ENCODE measurements at regions not wholly inside any gene's neighbourhood (a gene's known extent, or its start where the extent isn't known, plus 50 kb on each side); places are given as distances from the start of the nearest gene placed in this dataset.
A peak's percentile ranks its signal among the peaks of the same experiment; 100 is the strongest.

DNA sequence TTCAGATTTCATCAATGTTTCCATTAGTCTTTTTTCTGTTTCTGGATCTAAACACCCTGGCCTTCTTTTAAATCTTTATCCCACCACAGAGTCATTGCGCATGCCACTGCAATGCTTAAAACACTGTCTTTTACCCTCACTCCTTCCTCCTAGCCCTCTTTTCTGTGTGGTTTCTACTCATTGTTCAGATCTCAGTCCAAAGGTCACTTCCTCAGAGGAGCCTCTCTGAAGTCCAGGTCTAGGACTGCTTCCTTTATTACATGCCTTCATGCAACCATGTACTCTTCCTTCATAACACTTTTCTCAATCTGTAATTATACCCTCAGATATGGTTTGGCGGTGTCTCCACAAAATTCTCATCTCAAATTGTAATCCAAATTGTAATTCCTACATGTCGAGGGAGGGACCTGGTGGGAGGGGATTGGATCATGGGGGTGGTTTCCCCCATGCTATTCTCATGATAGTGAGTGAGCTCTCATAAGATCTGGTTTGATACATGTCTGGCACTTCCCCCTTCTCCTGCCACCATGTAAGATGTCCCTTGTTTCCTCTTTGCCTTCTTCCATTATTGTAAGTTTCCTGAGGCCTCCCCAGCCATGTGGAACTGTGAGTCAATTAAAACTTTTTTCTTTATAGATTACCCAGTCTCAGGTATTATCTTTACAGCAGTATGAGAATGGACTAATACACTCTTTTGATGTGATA lies 808.9 kb downstream of the DIAPH3 start:
- Mint-ChIP-seq H3K4me1 (no peaks in the 10 kb centered on the region), H3K36me3 (no peaks in the 10 kb centered on the region), H3K27ac (no peak overlapping the region), H3K27me3 (ENCODE audit: low read depth in 3 of 3) (peaks cover 0 to 4% (median 2%) of the 10 kb centered on the region in 3 donors), H3K9me3 (peaks cover 0 to 10% (median 0%) of the 10 kb centered on the region in 6 donors), H3K4me3 (no peak overlapping the region)
- no peak for DNase-seq

DNA sequence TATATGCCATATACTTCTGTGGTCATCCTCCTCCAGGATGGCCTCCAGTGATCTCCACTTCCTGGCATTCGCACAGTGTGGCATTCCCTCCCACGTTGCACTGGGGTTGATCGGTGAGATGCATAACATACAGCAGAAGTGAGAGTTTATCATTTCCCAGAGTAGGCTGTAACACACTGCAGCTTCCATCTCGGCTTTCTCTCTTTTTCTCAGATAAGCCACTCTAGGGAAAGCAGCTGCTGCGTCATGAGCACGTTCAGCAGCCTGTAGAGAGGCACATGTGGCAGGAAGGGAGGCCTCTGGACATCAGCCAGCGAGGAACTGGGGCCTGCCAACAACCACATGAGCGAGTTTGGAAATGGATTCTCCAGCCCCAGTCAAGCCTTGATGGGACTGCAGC lies 807.1 kb downstream of the DIAPH3 start:
- Mint-ChIP-seq H3K4me1 (no peaks in the 10 kb centered on the region), H3K27ac (no peak overlapping the region), H3K36me3 (no peaks in the 10 kb centered on the region), H3K9me3 (peaks cover 0 to 7% (median 0%) of the 10 kb centered on the region in 6 donors), H3K27me3 (ENCODE audit: low read depth in 3 of 3) (peaks cover 0 to 2% (median 2%) of the 10 kb centered on the region in 3 donors), H3K4me3 (no peak overlapping the region)
- DNase-seq: no peak

DNA sequence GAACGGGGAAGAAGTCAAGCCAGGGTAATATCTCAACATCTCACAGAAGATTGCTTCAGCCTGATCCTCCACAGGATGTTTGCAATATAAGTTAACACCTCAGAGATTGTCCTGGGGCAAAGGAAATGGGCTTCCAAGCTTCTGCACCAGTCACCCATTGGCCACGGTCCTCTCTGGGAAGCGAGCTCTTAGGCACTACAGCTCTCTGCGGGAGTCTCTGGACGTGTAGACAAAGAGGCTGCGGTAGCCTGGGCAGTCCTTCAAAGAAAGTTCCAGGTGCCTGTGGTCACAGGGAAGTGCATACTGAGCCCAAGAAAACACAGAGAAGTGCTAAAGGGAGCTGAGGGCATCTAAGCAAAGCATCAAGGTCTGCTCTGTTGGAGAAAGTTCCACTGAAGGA lies 805.7 kb downstream of the DIAPH3 start:
- Mint-ChIP-seq H3K9me3 (peaks cover 0 to 5% (median 0%) of the 10 kb centered on the region in 6 donors), H3K27me3 (ENCODE audit: low read depth in 3 of 3) (peaks cover 0 to 3% (median 2%) of the 10 kb centered on the region in 3 donors), H3K4me1 (no peaks in the 10 kb centered on the region), H3K27ac (peak overlapping the region in 1 of 6 donors; percentile 4), H3K4me3 (no peak overlapping the region), H3K36me3 (no peaks in the 10 kb centered on the region)
- DNase-seq: no peak

DNA sequence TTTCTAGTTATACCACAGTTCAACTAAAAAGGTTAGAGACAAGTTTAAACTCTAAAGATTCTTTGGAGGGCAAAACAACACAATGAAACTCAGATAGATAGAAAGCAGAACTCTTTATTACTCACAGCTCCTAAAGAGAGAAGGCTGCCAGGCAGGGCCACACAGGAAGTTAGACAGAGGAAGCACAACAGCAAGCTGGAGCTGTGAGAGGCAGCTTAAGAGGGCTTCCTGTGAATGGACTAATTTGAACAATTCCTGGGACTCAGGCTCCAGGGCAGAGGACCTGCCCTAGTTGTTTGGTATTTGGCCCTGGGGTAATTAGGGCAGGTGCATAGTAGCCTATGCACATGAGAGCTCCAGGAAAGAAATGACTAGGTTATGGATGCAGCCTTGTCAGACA lies 803.6 kb downstream of the DIAPH3 start:
- H3K9me3 Mint-ChIP-seq: peaks cover 0 to 4% (median 0%) of the 10 kb centered on the region in 6 donors
- no peak overlapping the region for H3K4me3 Mint-ChIP-seq
- H3K36me3 Mint-ChIP-seq: no peaks in the 10 kb centered on the region
- no peaks in the 10 kb centered on the region for H3K4me1 Mint-ChIP-seq
- DNase-seq: no peak
- H3K27me3 Mint-ChIP-seq (ENCODE audit: low read depth in 3 of 3): peaks cover 0 to 2% (median 0%) of the 10 kb centered on the region in 3 donors
- H3K27ac Mint-ChIP-seq: no peak overlapping the region

DNA sequence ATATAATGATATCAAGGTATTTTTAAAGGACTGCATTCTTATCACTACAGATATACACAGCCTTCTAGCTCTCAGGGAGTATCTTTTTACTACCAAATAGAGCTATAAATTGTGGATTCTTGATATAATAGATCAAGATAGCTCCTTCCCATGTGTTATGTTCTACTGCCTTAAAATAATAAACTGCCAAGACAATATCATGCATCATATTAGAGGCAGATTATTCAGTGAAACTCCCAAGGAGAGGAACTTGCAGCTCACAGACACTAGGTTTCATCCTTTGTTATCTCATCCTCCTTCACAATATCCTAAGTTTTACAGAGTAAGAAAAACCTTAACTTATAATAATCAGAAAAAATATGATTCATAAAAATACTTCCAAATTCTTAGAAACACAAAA lies 802.8 kb downstream of the DIAPH3 start:
- no peak overlapping the region for H3K27ac Mint-ChIP-seq
- peaks cover 0 to 4% (median 0%) of the 10 kb centered on the region in 6 donors for H3K9me3 Mint-ChIP-seq
- no peak overlapping the region for H3K4me3 Mint-ChIP-seq
- no peaks in the 10 kb centered on the region for H3K4me1 Mint-ChIP-seq
- H3K36me3 Mint-ChIP-seq: no peaks in the 10 kb centered on the region
- DNase-seq: no peak
- H3K27me3 Mint-ChIP-seq (ENCODE audit: low read depth in 3 of 3): peaks cover 0 to 2% (median 0%) of the 10 kb centered on the region in 3 donors

DNA sequence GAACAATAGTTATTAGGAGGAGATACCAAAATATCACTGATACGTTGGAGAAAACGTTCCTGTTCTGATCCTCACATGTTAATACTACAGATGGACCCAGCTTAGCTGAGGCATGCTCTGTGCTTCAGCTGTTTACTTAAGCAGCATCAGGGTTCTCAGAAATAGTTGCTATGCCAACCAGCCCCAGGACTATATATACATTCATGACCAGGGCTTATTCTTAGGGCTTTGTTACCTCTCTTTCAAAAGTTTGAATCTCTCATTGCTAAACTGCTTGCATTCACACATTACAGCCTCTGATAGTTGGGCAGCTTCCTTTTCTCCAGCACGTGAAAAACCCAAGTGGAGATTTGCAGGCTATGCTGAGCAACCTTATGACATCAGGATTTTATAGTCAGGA lies 800.4 kb downstream of the DIAPH3 start:
- Mint-ChIP-seq H3K27ac (no peak overlapping the region), H3K4me3 (no peak overlapping the region), H3K4me1 (no peaks in the 10 kb centered on the region), H3K9me3 (peaks cover 0 to 4% (median 0%) of the 10 kb centered on the region in 6 donors), H3K36me3 (no peaks in the 10 kb centered on the region), H3K27me3 (ENCODE audit: low read depth in 3 of 3) (peaks cover 0 to 4% (median 4%) of the 10 kb centered on the region in 3 donors)
- no peak for DNase-seq

DNA sequence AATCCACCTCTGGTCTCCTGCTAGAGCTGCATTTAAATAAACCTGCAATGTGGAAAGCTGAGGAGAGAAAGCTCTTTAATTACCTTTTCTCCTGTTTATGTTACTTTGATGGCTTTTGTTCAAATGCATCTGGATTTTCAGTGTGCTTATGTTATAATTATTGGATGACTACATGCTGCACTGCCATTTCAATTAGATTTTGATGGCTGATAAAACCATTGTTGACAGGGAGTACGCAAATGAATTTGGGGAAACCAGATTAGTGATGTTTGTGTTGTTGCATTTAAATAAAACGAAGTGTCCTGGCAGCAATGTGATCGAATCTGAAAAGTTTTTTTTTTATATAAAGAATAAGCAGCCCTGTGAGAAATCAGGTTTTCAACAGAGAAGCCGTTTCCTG lies 799.8 kb downstream of the DIAPH3 start:
- Mint-ChIP-seq H3K27ac (no peak overlapping the region), H3K4me3 (no peak overlapping the region), H3K27me3 (ENCODE audit: low read depth in 3 of 3) (peaks cover 0 to 4% (median 4%) of the 10 kb centered on the region in 3 donors), H3K9me3 (peaks cover 0 to 4% (median 0%) of the 10 kb centered on the region in 6 donors), H3K4me1 (no peaks in the 10 kb centered on the region), H3K36me3 (no peaks in the 10 kb centered on the region)
- no peak for DNase-seq

DNA sequence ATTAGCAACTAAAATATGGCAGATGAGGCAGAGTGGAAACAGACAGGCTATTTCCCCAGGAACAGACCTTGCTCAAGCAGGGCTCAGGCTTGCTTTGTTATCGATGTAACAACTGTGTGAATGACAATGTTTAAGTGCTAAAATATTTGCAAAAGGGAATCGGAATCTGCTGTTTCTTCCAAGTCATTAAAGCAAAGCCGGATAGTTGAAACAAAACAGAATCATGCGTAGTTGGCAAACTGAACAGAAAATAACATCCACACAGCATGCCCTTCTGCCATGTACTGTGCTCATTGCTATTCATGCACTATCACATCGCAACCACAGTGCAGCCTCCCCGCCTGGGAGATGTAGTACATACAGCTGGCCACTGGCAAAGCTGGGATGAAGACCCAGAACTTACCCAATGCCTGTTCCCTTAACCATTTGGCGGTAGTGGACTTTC lies 799.1 kb downstream of the DIAPH3 start:
- Mint-ChIP-seq H3K4me3 (no peak overlapping the region), H3K27me3 (ENCODE audit: low read depth in 3 of 3) (peaks cover 0 to 4% (median 4%) of the 10 kb centered on the region in 3 donors), H3K36me3 (no peaks in the 10 kb centered on the region), H3K9me3 (peaks cover 0 to 4% (median 0%) of the 10 kb centered on the region in 6 donors), H3K4me1 (no peaks in the 10 kb centered on the region), H3K27ac (no peak overlapping the region)
- DNase-seq: no peak

DNA sequence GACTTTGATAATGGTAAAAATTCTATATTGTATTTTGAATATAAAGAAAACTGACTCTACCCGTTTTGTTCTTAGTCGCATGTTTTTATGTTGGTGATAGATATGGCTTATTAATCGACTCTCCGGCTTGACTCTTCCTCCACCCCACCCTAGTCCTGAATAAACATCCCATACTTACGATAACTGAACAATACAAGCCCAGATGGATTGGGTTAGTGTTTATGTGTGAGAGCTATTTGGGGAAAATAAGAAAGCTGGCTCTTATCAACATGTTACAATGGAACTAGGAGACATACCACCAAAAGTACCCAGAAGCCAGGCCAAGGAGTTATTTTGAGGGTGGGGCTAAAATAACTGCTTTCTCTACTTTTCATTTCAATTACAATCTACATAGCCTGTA lies 796.3 kb downstream of the DIAPH3 start:
- Mint-ChIP-seq H3K36me3 (no peaks in the 10 kb centered on the region), H3K27ac (no peak overlapping the region), H3K9me3 (peaks cover 0 to 6% (median 0%) of the 10 kb centered on the region in 6 donors), H3K4me3 (no peak overlapping the region), H3K27me3 (ENCODE audit: low read depth in 3 of 3) (peaks cover 0 to 4% (median 2%) of the 10 kb centered on the region in 3 donors), H3K4me1 (no peaks in the 10 kb centered on the region)
- DNase-seq: no peak

DNA sequence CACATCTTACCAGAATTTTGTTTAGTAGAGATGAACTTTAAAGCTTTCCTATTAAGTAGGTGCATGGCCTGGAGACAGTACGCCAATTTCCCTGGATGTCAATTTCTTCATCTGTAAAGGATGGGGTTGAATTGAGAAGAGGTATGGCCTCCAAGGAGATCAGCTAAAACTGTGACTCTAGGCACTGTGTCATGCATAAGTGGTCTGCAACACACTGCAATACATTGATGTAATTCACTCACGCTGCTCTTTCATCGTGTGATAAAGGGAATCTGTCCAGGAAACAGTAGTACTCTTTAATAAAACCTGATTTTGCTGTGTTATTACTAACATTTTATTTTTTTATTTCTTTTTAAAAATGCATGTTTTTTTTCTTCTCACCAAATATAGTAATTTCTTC lies 795.8 kb downstream of the DIAPH3 start:
- H3K4me1 Mint-ChIP-seq: no peaks in the 10 kb centered on the region
- no peak overlapping the region for H3K27ac Mint-ChIP-seq
- DNase-seq: no peak
- H3K36me3 Mint-ChIP-seq: no peaks in the 10 kb centered on the region
- no peak overlapping the region for H3K4me3 Mint-ChIP-seq
- H3K9me3 Mint-ChIP-seq: peaks cover 0 to 6% (median 0%) of the 10 kb centered on the region in 6 donors
- peaks cover 0 to 4% (median 2%) of the 10 kb centered on the region in 3 donors for H3K27me3 Mint-ChIP-seq (ENCODE audit: low read depth in 3 of 3)

DNA sequence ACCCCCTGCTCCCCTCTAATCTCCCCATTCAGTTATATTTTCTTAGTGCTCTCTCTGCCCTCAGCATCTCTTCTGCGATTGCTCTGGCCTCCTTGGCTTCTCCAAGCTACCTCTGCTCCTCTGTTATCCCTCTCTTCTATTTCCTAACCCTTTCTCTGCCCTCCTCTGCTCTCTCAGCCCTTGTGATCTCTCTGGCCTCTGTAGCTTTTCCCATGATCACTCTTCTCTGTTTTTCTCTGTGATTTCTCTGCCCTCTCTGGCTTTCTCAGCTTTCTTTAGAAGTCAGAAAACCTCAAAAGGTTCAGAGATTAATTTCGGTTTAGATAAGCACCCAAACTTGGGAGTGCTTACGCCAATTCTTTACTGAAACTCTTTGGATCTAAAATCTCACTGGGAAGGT lies 795.0 kb downstream of the DIAPH3 start:
- H3K27ac Mint-ChIP-seq: no peak overlapping the region
- no peak for DNase-seq
- peaks cover 0 to 6% (median 2%) of the 10 kb centered on the region in 3 donors for H3K27me3 Mint-ChIP-seq (ENCODE audit: low read depth in 3 of 3)
- H3K4me1 Mint-ChIP-seq: no peaks in the 10 kb centered on the region
- H3K4me3 Mint-ChIP-seq: no peak overlapping the region
- H3K36me3 Mint-ChIP-seq: no peaks in the 10 kb centered on the region
- H3K9me3 Mint-ChIP-seq: peaks cover 0 to 6% (median 0%) of the 10 kb centered on the region in 6 donors

DNA sequence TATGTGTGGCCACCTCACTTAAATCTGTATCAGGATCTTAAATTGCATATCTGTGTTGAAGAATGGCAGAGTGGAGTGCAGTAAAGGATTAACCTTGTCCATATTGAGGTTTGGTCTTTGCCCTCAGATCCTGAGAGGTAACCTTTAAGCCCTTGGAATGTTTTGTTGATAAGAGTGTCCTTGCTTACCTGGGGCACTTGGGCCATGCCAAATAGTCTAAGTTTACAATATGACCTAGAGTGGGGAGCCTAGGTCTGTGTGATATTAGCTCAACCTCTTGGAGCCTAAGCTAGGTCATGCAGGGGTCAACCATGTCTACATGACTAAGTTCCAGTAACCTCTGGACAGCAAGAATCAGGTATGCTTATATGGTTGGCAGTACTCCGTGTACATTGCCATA lies 792.5 kb downstream of the DIAPH3 start:
- Mint-ChIP-seq H3K27ac (no peak overlapping the region), H3K9me3 (peaks cover 0 to 3% (median 0%) of the 10 kb centered on the region in 6 donors), H3K27me3 (ENCODE audit: low read depth in 3 of 3) (peaks cover 3 to 11% (median 4%) of the 10 kb centered on the region in 3 donors), H3K36me3 (no peaks in the 10 kb centered on the region), H3K4me3 (no peak overlapping the region), H3K4me1 (no peaks in the 10 kb centered on the region)
- DNase-seq: no peak

DNA sequence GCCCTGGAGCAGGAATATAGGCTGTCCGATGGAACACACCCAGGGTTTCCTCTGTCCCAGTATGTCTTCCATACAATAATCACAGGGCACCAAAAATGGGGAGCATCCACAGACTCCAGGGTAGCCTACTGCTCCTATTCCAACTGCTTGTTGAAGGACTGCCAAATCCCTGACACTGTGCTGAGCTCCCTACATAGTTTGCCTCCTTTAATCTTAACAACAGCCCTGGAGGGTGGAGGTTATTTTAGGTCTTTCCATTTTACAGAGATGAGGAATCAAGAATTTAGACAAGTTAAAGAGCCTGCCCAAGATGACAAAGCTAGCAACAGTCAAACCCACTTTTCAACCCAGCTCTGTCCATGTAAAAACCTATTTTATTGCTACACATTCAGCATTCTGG lies 790.4 kb downstream of the DIAPH3 start:
- DNase-seq: no peak
- Mint-ChIP-seq H3K4me1 (no peaks in the 10 kb centered on the region), H3K27ac (no peak overlapping the region), H3K4me3 (no peak overlapping the region), H3K36me3 (no peaks in the 10 kb centered on the region), H3K27me3 (ENCODE audit: low read depth in 3 of 3) (peaks cover 2 to 14% (median 3%) of the 10 kb centered on the region in 3 donors), H3K9me3 (peaks cover 0 to 5% (median under 1%) of the 10 kb centered on the region in 6 donors)

DNA sequence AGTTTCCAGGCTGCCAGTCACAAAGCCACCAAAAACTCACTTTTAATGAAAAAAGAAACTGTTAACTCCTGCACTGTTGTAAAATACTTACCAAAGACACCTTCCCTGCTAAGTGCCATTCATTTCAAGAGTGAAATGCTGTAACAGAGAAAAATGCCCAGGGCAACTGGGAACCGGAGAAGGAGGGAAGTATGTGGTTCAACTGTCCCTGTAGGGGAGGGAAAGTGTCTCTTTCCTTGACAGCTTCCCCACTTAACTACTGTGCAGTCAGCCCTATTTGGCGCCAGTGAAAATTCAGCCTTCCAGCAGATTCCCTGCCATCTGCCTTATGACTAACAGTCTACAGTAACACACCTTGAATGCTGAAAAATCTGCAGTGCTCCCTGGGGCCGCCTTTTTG lies 789.0 kb downstream of the DIAPH3 start:
- Mint-ChIP-seq H3K27ac (no peak overlapping the region), H3K4me3 (no peak overlapping the region), H3K9me3 (peaks cover 0 to 7% (median under 1%) of the 10 kb centered on the region in 6 donors), H3K4me1 (no peaks in the 10 kb centered on the region), H3K36me3 (no peaks in the 10 kb centered on the region), H3K27me3 (ENCODE audit: low read depth in 3 of 3) (peaks cover 2 to 14% (median 3%) of the 10 kb centered on the region in 3 donors)
- DNase-seq: no peak

DNA sequence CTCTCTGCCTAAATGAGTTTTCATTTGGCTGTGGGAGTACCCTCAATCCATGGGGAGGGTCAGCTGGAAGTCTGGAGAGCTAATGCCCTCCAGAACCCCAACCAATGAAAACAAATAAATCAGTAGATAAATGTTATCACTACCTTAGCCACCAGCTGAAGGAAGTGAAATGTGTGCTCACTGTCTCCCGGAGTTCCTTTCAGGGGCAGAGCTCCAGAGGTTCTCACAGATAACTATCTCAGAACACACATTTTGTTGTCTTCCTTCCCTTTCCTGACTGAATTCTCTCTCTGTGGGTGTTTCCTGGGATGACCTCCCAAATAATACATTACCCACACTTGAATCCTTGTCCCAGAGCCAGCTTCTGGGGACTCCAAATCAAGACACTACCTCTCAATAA lies 779.6 kb downstream of the DIAPH3 start:
- Mint-ChIP-seq H3K27me3 (ENCODE audit: low read depth in 3 of 3) (peaks cover 2 to 6% (median 4%) of the 10 kb centered on the region in 3 donors), H3K9me3 (peaks cover 0 to 11% (median under 1%) of the 10 kb centered on the region in 6 donors), H3K4me3 (no peak overlapping the region), H3K36me3 (no peaks in the 10 kb centered on the region), H3K27ac (no peak overlapping the region), H3K4me1 (no peaks in the 10 kb centered on the region)
- DNase-seq: no peak

Data from immature natural killer cell (primary cell).